ENCODE measurements at regions not wholly inside any gene's neighbourhood (a gene's known extent, or its start where the extent isn't known, plus 50 kb on each side); places are given as distances from the start of the nearest gene placed in this dataset.

DNA sequence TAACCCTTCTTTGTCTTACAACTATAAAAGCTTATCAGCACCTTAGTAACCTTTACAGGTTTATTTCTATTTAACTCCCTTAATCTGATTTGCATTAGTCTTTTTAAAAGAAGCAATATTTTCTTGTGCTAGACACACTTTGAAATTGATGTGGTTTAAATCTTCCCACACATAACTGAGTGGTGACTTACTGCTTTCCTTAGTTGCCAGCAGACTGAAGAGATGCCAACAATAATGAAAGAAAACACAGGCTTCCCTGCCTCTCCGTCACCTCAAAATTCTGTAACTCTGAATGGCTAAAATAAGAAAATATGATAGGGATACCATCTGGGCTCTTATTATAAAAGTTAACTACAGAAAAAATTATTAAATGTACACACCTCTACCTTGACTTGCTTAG, 196.8 kb downstream of the PTBP2 start:
- DNase-seq (no peak), ATAC-seq (ENCODE audit: low read depth) (no peak)
- H4K20me1 ChIP-seq (ENCODE audit: control insufficient read depth, insufficient read depth, low read length, poor library complexity, severe bottlenecking) = no peaks in the 10 kb centered on the region
- H3K4me1 Mint-ChIP-seq = no peaks in the 10 kb centered on the region
- H3K27me3 ChIP-seq (replicated peaks in 1 of 4; ENCODE audit: control extremely low read depth in 1 of 4, control insufficient read depth in 3 of 4, insufficient read depth in 4 of 4, low read length in 3 of 4) = no peaks in the 10 kb centered on the region
- no peak overlapping the region for H2AFZ ChIP-seq (ENCODE audit: insufficient read depth, low read depth, low read length, poor library complexity, severe bottlenecking)
- no peak overlapping the region for H3K27ac Mint-ChIP-seq
- no peak overlapping the region for H3K27ac ChIP-seq (ENCODE audit: low read length in 2 of 2)
- CTCF ChIA-PET = no interaction called here
- TF ChIP-seq, protein P1, sequence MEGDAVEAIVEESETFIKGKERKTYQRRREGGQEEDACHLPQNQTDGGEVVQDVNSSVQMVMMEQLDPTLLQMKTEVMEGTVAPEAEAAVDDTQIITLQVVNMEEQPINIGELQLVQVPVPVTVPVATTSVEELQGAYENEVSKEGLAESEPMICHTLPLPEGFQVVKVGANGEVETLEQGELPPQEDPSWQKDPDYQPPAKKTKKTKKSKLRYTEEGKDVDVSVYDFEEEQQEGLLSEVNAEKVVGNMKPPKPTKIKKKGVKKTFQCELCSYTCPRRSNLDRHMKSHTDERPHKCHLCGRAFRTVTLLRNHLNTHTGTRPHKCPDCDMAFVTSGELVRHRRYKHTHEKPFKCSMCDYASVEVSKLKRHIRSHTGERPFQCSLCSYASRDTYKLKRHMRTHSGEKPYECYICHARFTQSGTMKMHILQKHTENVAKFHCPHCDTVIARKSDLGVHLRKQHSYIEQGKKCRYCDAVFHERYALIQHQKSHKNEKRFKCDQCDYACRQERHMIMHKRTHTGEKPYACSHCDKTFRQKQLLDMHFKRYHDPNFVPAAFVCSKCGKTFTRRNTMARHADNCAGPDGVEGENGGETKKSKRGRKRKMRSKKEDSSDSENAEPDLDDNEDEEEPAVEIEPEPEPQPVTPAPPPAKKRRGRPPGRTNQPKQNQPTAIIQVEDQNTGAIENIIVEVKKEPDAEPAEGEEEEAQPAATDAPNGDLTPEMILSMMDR (IDR thresholded peaks at IDR 0.05) = no peak
- H3K4me3 ChIP-seq (ENCODE audit: control extremely low read depth in 1 of 5, extremely low read depth in 1 of 5, insufficient read depth in 1 of 5, low read depth in 2 of 5, low read length in 4 of 5) = no peak overlapping the region
- POLR2A ChIA-PET = no interaction called here
- H3K36me3 ChIP-seq (replicated peaks in 1 of 2; ENCODE audit: control extremely low read depth in 1 of 2, control insufficient read depth in 1 of 2, extremely low read depth in 1 of 2, insufficient read depth in 2 of 2, low read length in 1 of 2) = no peaks in the 10 kb centered on the region
- H3K4me2 ChIP-seq (replicated peaks; ENCODE audit: low read depth, low read length, poor library complexity, severe bottlenecking) = no peak overlapping the region
- H3K9ac ChIP-seq (ENCODE audit: low read length) = no peak overlapping the region
- H3K9me3 ChIP-seq (ENCODE audit: control extremely low read depth in 1 of 3, control insufficient read depth in 2 of 3, insufficient read depth in 1 of 3, low read length in 2 of 3) = peaks cover 0 to 2% (median 0%) of the 10 kb centered on the region in 3 donors
- no peaks in the 10 kb centered on the region for H3K27me3 Mint-ChIP-seq
- no CpG with 5 or more reads among the region's 1 CpG for WGBS (ENCODE audit: insufficient coverage)
- no peak overlapping the region for H3K4me3 Mint-ChIP-seq
- H3K9me3 Mint-ChIP-seq (ENCODE audit: insufficient read depth) = peaks cover 2% of the 10 kb centered on the region
- no peaks in the 10 kb centered on the region for H3K79me2 ChIP-seq (ENCODE audit: control insufficient read depth, insufficient read depth, low read length)
- intact Hi-C loops (cut with micrococcal nuclease) = no loop called here
- no peaks in the 10 kb centered on the region for H3K4me1 ChIP-seq (ENCODE audit: control insufficient read depth in 2 of 2, insufficient read depth in 2 of 2, low read length in 2 of 2)

DNA sequence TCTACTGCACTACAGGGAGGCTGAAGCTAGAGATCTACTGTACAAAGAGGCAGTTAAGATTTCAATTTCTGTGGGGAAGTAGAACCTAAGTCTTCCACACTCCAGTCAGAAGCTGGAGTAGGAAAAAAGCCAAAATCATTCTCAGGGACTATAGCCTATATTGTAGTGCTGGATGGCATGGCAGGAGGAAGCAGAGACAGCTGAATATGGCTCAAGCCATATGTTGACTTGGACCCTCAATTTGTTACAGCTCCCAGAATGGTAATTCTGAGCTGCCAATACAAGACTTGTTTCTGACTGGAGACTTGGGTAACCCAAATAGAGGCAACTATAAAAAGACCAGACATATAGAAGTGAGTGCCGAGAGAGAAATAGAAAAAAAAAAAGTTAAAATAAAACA, 200.6 kb downstream of the PTBP2 start:
- intact Hi-C loops (cut with micrococcal nuclease) = no loop called here
- Histone ChIP-seq H3K9me3 (ENCODE audit: control extremely low read depth in 1 of 3, control insufficient read depth in 2 of 3, insufficient read depth in 1 of 3, low read length in 2 of 3) (peaks cover 0 to 3% (median 2%) of the 10 kb centered on the region in 3 donors), H3K27ac (ENCODE audit: low read length in 2 of 2) (no peak overlapping the region), H3K4me3 (ENCODE audit: control extremely low read depth in 1 of 5, extremely low read depth in 1 of 5, insufficient read depth in 1 of 5, low read depth in 2 of 5, low read length in 4 of 5) (no peak overlapping the region), H3K79me2 (ENCODE audit: control insufficient read depth, insufficient read depth, low read length) (no peaks in the 10 kb centered on the region), H4K20me1 (ENCODE audit: control insufficient read depth, insufficient read depth, low read length, poor library complexity, severe bottlenecking) (no peaks in the 10 kb centered on the region), H3K4me1 (ENCODE audit: control insufficient read depth in 2 of 2, insufficient read depth in 2 of 2, low read length in 2 of 2) (no peaks in the 10 kb centered on the region), H3K36me3 (replicated peaks in 1 of 2; ENCODE audit: control extremely low read depth in 1 of 2, control insufficient read depth in 1 of 2, extremely low read depth in 1 of 2, insufficient read depth in 2 of 2, low read length in 1 of 2) (no peaks in the 10 kb centered on the region), H3K4me2 (replicated peaks; ENCODE audit: low read depth, low read length, poor library complexity, severe bottlenecking) (no peak overlapping the region), H3K9ac (ENCODE audit: low read length) (no peak overlapping the region), H3K27me3 (replicated peaks in 1 of 4; ENCODE audit: control extremely low read depth in 1 of 4, control insufficient read depth in 3 of 4, insufficient read depth in 4 of 4, low read length in 3 of 4) (no peaks in the 10 kb centered on the region), H2AFZ (ENCODE audit: insufficient read depth, low read depth, low read length, poor library complexity, severe bottlenecking) (no peak overlapping the region)
- Mint-ChIP-seq H3K4me1 (no peaks in the 10 kb centered on the region), H3K27me3 (no peaks in the 10 kb centered on the region), H3K9me3 (ENCODE audit: insufficient read depth) (peaks cover 6% of the 10 kb centered on the region), H3K4me3 (no peak overlapping the region), H3K27ac (no peak overlapping the region)
- DNase-seq = no peak
- ChIA-PET CTCF (no interaction called here), POLR2A (no interaction called here)
- no peak for TF ChIP-seq EZH2 (IDR thresholded peaks at IDR 0.05; ENCODE audit: borderline replicate concordance, insufficient read depth, low read depth, low read length, poor library complexity, severe bottlenecking)
- TF ChIP-seq, protein P1 (IDR thresholded peaks at IDR 0.05) = no peak
- WGBS (ENCODE audit: insufficient coverage) = no CpG with 5 or more reads among the region's 1 CpG
- ATAC-seq (ENCODE audit: low read depth) = no peak

Measured in B cell (primary cell).